Eye (tissue), 1 donor: ENCODE measurements at regions not wholly inside any gene's neighbourhood (a gene's known extent, or its start where the extent isn't known, plus 50 kb on each side); places are given as distances from the start of the nearest gene placed in this dataset.
"Not testable (repeated sequence)": the region's sequence is repeated elsewhere in the genome, so short reads cannot be mapped to it uniquely, and the experiment has no call there.

Experiments used
- DNase-seq: peaks from one replicate; pipeline ENCODE4 v3.0.0-alpha.2; 2015

DNA sequence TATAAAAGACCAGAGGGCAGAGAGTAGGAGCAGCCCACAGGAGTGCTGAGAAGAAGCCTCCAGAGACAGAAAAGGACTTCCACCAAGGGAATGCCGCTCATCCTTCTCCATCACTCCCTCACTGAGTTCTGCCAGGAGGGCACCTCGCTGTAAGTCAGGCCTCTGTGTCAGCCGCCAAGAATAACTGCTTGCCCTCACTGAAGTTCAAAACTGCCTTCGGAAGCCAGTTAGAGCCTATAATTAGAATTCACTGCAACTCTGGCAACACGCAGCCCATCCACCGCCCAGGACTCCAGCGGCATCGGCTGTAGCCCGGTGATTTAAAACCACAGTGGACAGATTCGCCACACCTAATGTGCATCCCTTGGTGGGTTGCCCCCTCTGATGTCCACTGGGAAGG lies 281.8 kb upstream of the ZNF507 start:
- no peak for DNase-seq

GRCh38 chr19:32066056-32066455 lies 279.4 kb upstream of the ZNF507 start:
- DNase-seq: no peak

GRCh38 chr19:32067685-32068084 lies 277.7 kb upstream of the ZNF507 start:
- DNase-seq: peak; percentile 21

DNA sequence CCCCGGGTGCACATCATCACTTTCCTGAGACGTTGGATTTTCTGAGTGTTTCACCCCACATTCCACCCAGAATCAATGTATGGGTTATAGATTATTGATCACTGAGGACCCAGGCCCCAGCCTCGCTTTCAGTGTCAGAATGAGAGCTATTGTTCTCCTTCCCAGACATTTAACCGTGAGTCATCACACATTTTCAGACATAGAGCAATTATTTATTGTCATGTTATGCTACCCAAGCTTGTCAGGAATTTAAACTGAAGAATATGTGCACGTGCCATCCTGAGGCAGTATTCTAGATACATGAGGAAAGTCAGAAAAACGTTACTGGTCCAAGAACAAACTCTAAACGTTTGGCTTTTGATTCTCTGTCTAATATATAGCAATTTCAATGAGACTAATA lies 276.6 kb upstream of the ZNF507 start:
- no peak for DNase-seq

GRCh38 chr19:32070101-32070500 lies 275.3 kb upstream of the ZNF507 start:
- DNase-seq: no peak

DNA sequence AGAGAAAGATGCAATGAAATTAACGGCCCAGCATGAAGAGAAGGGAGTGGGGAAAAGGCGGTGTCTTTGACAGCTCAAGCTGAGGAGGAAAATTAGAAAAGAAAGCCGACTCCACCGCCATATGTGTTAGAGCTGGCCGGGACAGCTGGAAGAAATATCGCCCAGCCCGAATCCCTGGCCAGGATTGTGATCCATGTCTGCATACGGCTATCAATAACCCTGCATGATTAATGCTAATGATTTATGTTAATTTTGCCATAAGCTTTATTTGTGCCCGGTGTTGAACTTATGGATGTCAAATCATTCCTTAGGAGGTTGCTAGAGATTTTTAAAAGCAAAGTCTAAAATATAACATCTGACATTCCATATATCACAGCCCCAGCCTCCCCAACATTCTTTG lies 263.4 kb upstream of the ZNF507 start:
- no peak for DNase-seq

- not testable (repeated sequence) for DNase-seq
Measured at GRCh38 chr19:32084756-32085363, 260.6 kb upstream of the ZNF507 start.

GRCh38 chr19:32091241-32091640 lies 254.2 kb upstream of the ZNF507 start:
- DNase-seq: peak; percentile 58

GRCh38 chr19:32097011-32097410 lies 248.4 kb upstream of the ZNF507 start:
- no peak for DNase-seq

- DNase-seq: no peak
Measured at GRCh38 chr19:32097620-32098019, 247.8 kb upstream of the ZNF507 start.

GRCh38 chr19:32098968-32099367 lies 246.4 kb upstream of the ZNF507 start:
- DNase-seq: no peak

GRCh38 chr19:32101206-32101605 lies 244.2 kb upstream of the ZNF507 start:
- no peak for DNase-seq

GRCh38 chr19:32103541-32103940 lies 241.9 kb upstream of the ZNF507 start:
- DNase-seq: no peak

- DNase-seq: peak; percentile 45
Measured at GRCh38 chr19:32104153-32104849, 241.1 kb upstream of the ZNF507 start.

- peak; percentile 21 for DNase-seq
Measured at GRCh38 chr19:32104850-32105235, 240.6 kb upstream of the ZNF507 start.

DNA sequence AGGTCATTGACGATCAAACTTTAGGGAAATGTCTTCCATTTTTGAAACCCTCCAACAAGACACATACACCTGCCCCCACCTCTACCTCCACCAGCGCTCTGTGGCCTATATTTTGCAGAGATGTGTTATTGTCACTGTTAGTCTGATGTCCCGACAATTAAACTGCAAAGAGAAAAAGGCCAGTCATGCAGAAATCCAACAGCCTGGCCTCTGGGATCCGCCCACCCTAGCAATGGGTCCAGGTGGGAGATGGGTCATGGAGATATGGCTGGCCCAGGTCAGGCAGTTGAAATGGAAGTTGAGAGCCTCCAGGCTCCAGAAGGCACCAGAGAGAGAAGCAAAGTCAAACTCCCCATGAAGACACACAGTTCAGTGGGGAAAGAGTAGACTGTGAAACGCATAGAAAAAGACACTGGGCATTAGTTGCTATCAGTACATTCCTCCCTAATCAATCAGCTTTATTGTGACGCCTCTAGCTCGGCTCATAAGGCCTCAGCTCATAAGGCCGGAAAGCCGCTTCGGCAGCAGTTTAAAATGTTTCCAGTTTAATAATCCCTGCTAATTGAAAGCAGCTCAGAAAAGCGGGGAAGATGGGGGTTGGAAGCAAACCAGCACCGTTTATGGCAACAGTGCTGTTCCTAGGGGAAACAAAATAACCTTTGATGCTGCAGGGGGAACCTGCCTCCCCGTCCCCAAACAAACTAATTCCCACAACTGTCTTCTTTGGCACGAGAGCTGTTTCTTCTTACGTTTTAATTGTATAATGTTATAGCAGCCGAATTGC lies 239.7 kb upstream of the ZNF507 start:
- DNase-seq: peak; percentile 73

DNA sequence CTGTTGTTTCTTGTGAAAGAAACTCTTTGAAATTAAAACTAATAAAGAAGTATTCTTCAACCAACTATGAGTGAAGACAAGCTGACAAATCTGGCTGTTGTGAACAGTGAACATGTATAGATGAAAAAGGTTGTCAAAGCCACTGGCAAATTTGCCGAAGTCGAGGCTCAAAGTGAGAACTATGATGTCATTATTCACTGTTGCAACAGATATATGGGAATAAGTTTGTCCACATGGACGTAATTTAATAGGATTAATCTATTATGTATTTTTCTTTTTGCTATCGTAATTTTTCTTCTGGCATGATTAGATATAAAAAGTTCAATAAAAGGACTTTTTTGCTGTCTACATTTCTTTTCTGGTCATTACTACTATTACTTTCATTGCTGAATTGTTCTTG lies 223.2 kb upstream of the ZNF507 start:
- no peak for DNase-seq

GRCh38 chr19:32123355-32123940 lies 222.0 kb upstream of the ZNF507 start:
- no peak for DNase-seq

DNA sequence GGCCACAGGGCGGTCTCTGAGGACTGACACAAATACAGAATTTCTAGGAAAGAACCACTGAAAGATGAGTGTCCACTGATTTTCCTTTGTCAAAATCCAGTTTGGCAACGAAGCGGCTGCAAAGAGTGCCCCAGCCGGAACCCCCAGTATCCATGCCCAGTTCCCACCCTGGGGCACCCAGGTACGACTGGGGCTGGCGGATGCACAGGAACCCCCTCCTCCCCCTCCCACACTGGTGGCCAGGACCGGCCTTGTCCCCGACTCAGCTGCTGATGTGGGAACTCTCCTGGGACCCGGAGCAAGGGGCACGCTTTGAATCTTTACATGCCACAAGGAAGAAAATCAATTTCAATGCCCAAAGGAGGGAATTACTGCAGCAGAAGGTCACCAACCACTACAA lies 220.8 kb upstream of the ZNF507 start:
- no peak for DNase-seq

DNA sequence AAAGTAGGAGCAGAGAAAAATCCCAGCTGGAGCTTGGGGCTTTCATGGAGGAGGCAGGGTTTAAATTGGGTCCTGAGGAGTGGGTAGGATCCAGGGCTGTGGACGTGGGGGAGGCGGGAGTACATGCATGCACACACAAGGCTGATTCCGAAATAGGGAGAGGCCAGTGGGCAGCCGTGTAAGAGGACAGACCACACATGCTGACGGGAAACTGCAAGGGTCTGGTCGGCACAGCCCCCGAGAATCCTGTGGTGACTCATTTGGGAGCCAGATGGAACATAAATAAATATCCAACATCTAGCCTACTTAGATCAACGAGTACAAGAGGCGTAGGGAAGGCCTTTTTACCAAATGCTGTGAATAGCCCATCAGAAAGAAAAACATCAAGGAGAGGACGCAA lies 216.3 kb upstream of the ZNF507 start:
- DNase-seq: no peak

- DNase-seq: peak; percentile 36
Measured at GRCh38 chr19:32130332-32130731, 215.1 kb upstream of the ZNF507 start.

DNA sequence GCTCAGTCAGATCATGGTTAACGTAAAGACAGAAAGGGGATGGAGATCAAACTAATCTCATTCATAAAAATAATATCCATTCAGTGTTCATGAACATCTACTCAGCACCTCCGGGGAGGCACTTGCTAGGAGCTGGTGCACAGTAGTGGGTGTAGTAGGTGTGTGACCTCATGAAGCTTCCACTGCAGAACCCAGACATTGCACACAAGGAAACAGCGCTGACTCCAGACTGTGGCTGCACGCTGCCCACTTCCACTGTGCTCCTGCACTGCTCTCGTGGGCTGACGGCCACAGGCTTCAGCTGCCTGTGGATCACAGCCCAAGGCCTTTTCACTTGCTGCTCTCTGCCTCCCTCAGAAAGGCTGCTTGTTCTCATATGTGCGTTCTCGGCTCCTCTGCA lies 214.4 kb upstream of the ZNF507 start:
- no peak for DNase-seq

GRCh38 chr19:32138416-32138815 lies 207.0 kb upstream of the ZNF507 start:
- no peak for DNase-seq
